HCEC 1CT (cell line): ENCODE measurements at regions not wholly inside any gene's neighbourhood (a gene's known extent, or its start where the extent isn't known, plus 50 kb on each side); places are given as distances from the start of the nearest gene placed in this dataset.
A peak's percentile ranks its signal among the peaks of the same experiment; 100 is the strongest.

Experiments used
- DNase-seq: peaks from one replicate; pipeline ENCODE4 v3.0.0-alpha.2; 2017

- no peak for DNase-seq
Observed at GRCh38 chr6:68372991-68373390, 262.1 kb upstream of the ADGRB3 start.

GRCh38 chr6:68368845-68369244, 266.2 kb upstream of the ADGRB3 start:
- DNase-seq = peak; percentile 47

- DNase-seq = no peak
Observed at GRCh38 chr6:68364271-68364805, 270.7 kb upstream of the ADGRB3 start.

- peak; percentile 71 for DNase-seq
Observed at GRCh38 chr6:68343901-68344300, 291.2 kb upstream of the ADGRB3 start.

- no peak for DNase-seq
Observed at GRCh38 chr6:68342286-68342685, 292.8 kb upstream of the ADGRB3 start.

GRCh38 chr6:68339488-68340131, 295.5 kb upstream of the ADGRB3 start:
- DNase-seq = no peak

- DNase-seq = no peak
Observed at GRCh38 chr6:68333442-68333841, 301.6 kb upstream of the ADGRB3 start.

GRCh38 chr6:68328156-68328555, 306.9 kb upstream of the ADGRB3 start:
- peak; percentile 25 for DNase-seq

- no peak for DNase-seq
Observed at GRCh38 chr6:68326762-68327161, 308.3 kb upstream of the ADGRB3 start.

- DNase-seq = peak; percentile 53
Observed at GRCh38 chr6:68317366-68317765, 317.7 kb upstream of the ADGRB3 start.

- DNase-seq = no peak
Observed at GRCh38 chr6:68313911-68314310, 321.2 kb upstream of the ADGRB3 start.

GRCh38 chr6:68307301-68307700, 327.8 kb upstream of the ADGRB3 start:
- no peak for DNase-seq

- no peak for DNase-seq
Observed at GRCh38 chr6:68296126-68296525, 339.0 kb upstream of the ADGRB3 start.

GRCh38 chr6:68282646-68283045, 352.4 kb upstream of the ADGRB3 start:
- no peak for DNase-seq

GRCh38 chr6:68279793-68280557, 355.1 kb upstream of the ADGRB3 start:
- peak; percentile 70 for DNase-seq

GRCh38 chr6:68273297-68273696, 361.8 kb upstream of the ADGRB3 start:
- DNase-seq = no peak

- no peak for DNase-seq
Observed at GRCh38 chr6:68256391-68256790, 378.7 kb upstream of the ADGRB3 start.

- DNase-seq = no peak
Observed at GRCh38 chr6:68252632-68253031, 382.4 kb upstream of the ADGRB3 start.

- DNase-seq = no peak
Observed at GRCh38 chr6:68247782-68248181, 387.3 kb upstream of the ADGRB3 start.

- DNase-seq = peak; percentile 34
Observed at GRCh38 chr6:68240726-68241125, 394.4 kb upstream of the ADGRB3 start.

GRCh38 chr6:68239034-68239433, 396.0 kb upstream of the ADGRB3 start:
- DNase-seq = no peak

GRCh38 chr6:68238097-68238601, 396.9 kb upstream of the ADGRB3 start:
- DNase-seq = peak; percentile 80

- DNase-seq = no peak
Observed at GRCh38 chr6:68237205-68237604, 397.9 kb upstream of the ADGRB3 start.

GRCh38 chr6:68235326-68235784, 399.7 kb upstream of the ADGRB3 start:
- peak; percentile 47 for DNase-seq
